ENCODE measurements at regions not wholly inside any gene's neighbourhood (a gene's known extent, or its start where the extent isn't known, plus 50 kb on each side); places are given as distances from the start of the nearest gene placed in this dataset.

DNA sequence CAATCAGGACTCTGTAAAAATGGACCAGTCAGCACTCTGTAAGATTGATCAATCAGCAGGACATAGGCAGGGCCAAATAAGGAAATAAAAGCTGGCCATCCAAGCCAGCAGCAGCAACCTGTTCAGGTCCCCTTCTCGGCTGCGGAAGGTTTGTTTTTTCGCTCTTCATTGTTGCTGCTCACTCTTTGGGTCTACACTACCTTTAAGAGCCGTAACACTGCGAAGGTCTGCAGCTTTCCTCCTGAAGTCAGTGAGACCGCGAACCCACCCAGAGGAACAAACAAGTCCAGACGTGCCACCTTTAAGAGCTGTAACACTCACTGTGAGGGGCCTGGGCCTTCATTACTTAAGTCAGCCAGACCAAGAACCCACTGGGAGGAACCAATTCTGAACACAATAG lies 223.2 kb upstream of the EXOC2 start:
- no peak overlapping the region for H3K4me3 ChIP-seq
- no peaks in the 10 kb centered on the region for H3F3A ChIP-seq (ENCODE audit: insufficient read depth)
- no peaks in the 10 kb centered on the region for H3K9me3 ChIP-seq (ENCODE audit: low read depth)
- peaks cover 6% of the 10 kb centered on the region; the same call in 1 of the 2 replicates for H3K27me3 ChIP-seq (replicated peaks; ENCODE audit: insufficient read depth)
- no peak for DNase-seq
- no peak overlapping the region for H3K4me2 ChIP-seq (ENCODE audit: unreplicated experiment)
- H3K4me1 ChIP-seq (ENCODE audit: insufficient read depth) = no peaks in the 10 kb centered on the region
- H3K9me2 ChIP-seq (ENCODE audit: insufficient read depth) = no peaks in the 10 kb centered on the region
- H4K20me1 ChIP-seq (ENCODE audit: insufficient read depth) = no peaks in the 10 kb centered on the region
- in situ Hi-C loops (cut with MboI) = loop anchor here (25.0 kb wide), 1 partner anchor 471 kb away; the partner anchor contains the start of gene FOXF2
- H2AFZ ChIP-seq = no peak overlapping the region
- TF ChIP-seq EZH2 (IDR thresholded peaks at IDR 0.05; ENCODE audit: insufficient read depth, poor library complexity, severe bottlenecking) (no peak), EZH2phosphoT487 (IDR thresholded peaks at IDR 0.05; ENCODE audit: insufficient read depth, low read depth) (no peak)
- no peaks in the 10 kb centered on the region for H3K79me2 ChIP-seq (ENCODE audit: insufficient read depth)
- H3K9ac ChIP-seq = no peak overlapping the region
- no peaks in the 10 kb centered on the region for H3K36me3 ChIP-seq (ENCODE audit: low read depth)
- no peak overlapping the region for H3K27ac ChIP-seq
- WGBS, 2 experiments (ENCODE audit: low coverage in 1 of 2, low lambda C conversion rate in 2 of 2, missing lambda C conversion rate in 2 of 2) = 87 to 93% methylated on average over 8 of the region's 8 CpGs

DNA sequence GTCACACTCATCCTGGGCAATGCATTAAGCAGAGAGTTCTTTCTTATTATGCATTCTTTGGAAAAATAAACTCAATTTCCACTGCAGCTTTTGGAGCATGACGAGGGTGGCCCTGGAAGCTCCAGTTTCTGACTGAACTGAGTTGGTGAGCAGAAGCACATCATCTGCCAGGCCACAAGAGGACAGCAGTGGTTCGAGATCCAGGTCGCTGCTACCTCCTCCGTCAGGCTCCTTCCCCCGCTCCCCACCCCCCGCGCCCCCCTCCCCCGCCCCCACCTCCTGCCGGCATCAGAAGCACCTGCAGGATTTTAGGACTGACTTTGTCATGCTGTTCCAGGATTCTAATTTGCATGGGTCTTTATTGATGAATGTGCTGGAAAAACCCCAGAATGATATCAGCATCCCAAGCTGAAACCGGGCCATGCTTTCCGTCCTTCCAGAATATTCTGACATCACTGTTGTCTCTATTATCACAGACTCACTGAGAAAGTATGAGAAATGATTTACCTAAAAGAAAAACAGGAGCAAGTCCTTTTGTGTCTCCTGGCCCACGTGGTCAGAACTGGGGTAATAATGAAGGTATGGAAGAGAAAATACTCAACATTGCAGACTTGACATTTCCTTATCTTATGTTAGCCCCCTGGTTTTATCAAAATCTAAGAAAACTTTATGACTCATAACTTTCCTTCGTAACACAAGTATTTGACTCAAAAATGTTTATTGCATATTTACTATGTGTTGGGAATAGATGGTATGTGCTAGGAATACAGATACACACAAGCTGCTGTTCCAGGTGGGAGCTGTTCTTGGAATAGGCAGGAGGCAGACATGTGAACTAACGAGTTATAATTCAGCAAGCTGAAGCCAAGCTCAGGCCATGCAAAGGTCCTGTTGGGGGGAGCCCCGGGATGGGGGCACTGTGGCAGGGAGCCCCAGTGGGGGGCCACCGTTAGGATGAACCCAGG lies 220.2 kb upstream of the EXOC2 start:
- peak; percentile 67 for DNase-seq
- WGBS, 2 experiments (ENCODE audit: low coverage in 1 of 2, low lambda C conversion rate in 2 of 2, missing lambda C conversion rate in 2 of 2) = 11 to 13% methylated on average over 14 to 16 of the region's 16 CpGs
- no peak overlapping the region for H3K9ac ChIP-seq
- H4K20me1 ChIP-seq (ENCODE audit: insufficient read depth) = no peaks in the 10 kb centered on the region
- H3F3A ChIP-seq (ENCODE audit: insufficient read depth) = no peaks in the 10 kb centered on the region
- no peaks in the 10 kb centered on the region for H3K9me2 ChIP-seq (ENCODE audit: insufficient read depth)
- no peak overlapping the region for H2AFZ ChIP-seq
- H3K79me2 ChIP-seq (ENCODE audit: insufficient read depth) = no peaks in the 10 kb centered on the region
- H3K36me3 ChIP-seq (ENCODE audit: low read depth) = no peaks in the 10 kb centered on the region
- H3K9me3 ChIP-seq (ENCODE audit: low read depth) = no peaks in the 10 kb centered on the region
- in situ Hi-C loops (cut with MboI) = loop anchor here (25.0 kb wide), 1 partner anchor 474 kb away; the partner anchor contains the start of gene FOXF2
- H3K27me3 ChIP-seq (replicated peaks; ENCODE audit: insufficient read depth) = peaks cover 11% of the 10 kb centered on the region
- H3K27ac ChIP-seq = no peak overlapping the region
- TF ChIP-seq EZH2phosphoT487 (IDR thresholded peaks at IDR 0.05; ENCODE audit: insufficient read depth, low read depth) = no peak
- no peak for TF ChIP-seq EZH2 (IDR thresholded peaks at IDR 0.05; ENCODE audit: insufficient read depth, poor library complexity, severe bottlenecking)
- no peak overlapping the region for H3K4me3 ChIP-seq
- H3K4me2 ChIP-seq (ENCODE audit: unreplicated experiment) = no peak overlapping the region
- no peaks in the 10 kb centered on the region for H3K4me1 ChIP-seq (ENCODE audit: insufficient read depth)

DNA sequence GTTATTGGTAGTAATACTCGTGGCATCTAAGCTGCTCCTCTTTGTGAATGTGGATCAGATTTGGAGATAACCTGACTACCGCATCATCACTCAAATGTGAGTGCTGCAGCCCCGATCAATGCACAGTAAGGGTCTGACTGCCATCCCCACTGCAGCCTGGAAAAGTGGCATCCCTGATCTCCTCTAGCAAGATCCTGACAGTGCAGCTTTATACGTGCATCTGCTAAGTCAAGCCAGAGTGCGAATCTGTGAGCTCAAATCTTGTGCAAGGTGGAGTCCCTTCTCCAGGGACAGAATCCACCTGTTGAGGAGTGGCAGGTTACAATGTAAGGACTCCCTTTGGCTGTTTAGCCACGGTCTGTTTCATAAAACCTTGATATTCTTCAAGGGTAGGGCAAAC lies 215.0 kb upstream of the EXOC2 start:
- Histone ChIP-seq H3K9me3 (ENCODE audit: low read depth) (no peaks in the 10 kb centered on the region), H3K79me2 (ENCODE audit: insufficient read depth) (no peaks in the 10 kb centered on the region), H3K4me1 (ENCODE audit: insufficient read depth) (no peaks in the 10 kb centered on the region), H3K27ac (no peak overlapping the region), H4K20me1 (ENCODE audit: insufficient read depth) (no peaks in the 10 kb centered on the region), H3F3A (ENCODE audit: insufficient read depth) (no peaks in the 10 kb centered on the region), H2AFZ (no peak overlapping the region), H3K4me3 (no peak overlapping the region), H3K36me3 (ENCODE audit: low read depth) (no peaks in the 10 kb centered on the region), H3K9ac (no peak overlapping the region), H3K4me2 (ENCODE audit: unreplicated experiment) (no peak overlapping the region), H3K9me2 (ENCODE audit: insufficient read depth) (no peaks in the 10 kb centered on the region), H3K27me3 (replicated peaks; ENCODE audit: insufficient read depth) (peaks cover 5% of the 10 kb centered on the region)
- no peak for DNase-seq
- in situ Hi-C loops (cut with MboI) = loop anchor here (25.0 kb wide), 1 partner anchor 479 kb away; the partner anchor contains the start of gene FOXF2
- no peak for TF ChIP-seq EZH2 (IDR thresholded peaks at IDR 0.05; ENCODE audit: insufficient read depth, poor library complexity, severe bottlenecking)
- TF ChIP-seq EZH2phosphoT487 (IDR thresholded peaks at IDR 0.05; ENCODE audit: insufficient read depth, low read depth) = no peak
- WGBS, 2 experiments (ENCODE audit: low coverage in 1 of 2, low lambda C conversion rate in 2 of 2, missing lambda C conversion rate in 2 of 2) = 46 to 47% methylated on average over 6 of the region's 6 CpGs

DNA sequence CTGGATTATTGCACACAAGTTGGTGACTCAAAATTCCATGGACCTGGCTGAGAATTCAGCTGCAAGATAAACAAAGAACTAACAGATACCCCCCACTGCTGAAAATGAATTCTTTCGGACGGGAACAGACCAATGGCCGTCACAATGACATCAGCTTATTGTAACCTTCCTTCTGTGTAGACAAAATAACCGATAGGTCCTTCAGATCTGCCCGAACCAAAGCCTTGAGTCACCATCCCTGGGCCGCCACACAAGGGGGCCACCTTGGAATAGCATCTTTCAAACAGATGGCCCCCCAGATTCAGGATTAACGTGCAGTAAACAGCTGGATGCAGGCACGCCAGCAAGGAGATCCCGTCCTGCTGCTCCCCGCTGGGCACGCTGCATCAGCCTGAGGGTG lies 214.0 kb upstream of the EXOC2 start:
- Histone ChIP-seq H3K9me2 (ENCODE audit: insufficient read depth) (no peaks in the 10 kb centered on the region), H2AFZ (no peak overlapping the region), H3K36me3 (ENCODE audit: low read depth) (no peaks in the 10 kb centered on the region), H3K79me2 (ENCODE audit: insufficient read depth) (no peaks in the 10 kb centered on the region), H3K27ac (no peak overlapping the region), H3K4me3 (no peak overlapping the region), H3K9ac (no peak overlapping the region), H3F3A (ENCODE audit: insufficient read depth) (no peaks in the 10 kb centered on the region), H3K4me1 (ENCODE audit: insufficient read depth) (no peaks in the 10 kb centered on the region), H3K27me3 (replicated peaks; ENCODE audit: insufficient read depth) (peaks cover 9% of the 10 kb centered on the region), H3K4me2 (ENCODE audit: unreplicated experiment) (no peak overlapping the region), H4K20me1 (ENCODE audit: insufficient read depth) (no peaks in the 10 kb centered on the region), H3K9me3 (ENCODE audit: low read depth) (no peaks in the 10 kb centered on the region)
- no peak for DNase-seq
- no peak for TF ChIP-seq EZH2phosphoT487 (IDR thresholded peaks at IDR 0.05; ENCODE audit: insufficient read depth, low read depth)
- no peak for TF ChIP-seq EZH2 (IDR thresholded peaks at IDR 0.05; ENCODE audit: insufficient read depth, poor library complexity, severe bottlenecking)
- WGBS, 2 experiments (ENCODE audit: low coverage in 1 of 2, low lambda C conversion rate in 2 of 2, missing lambda C conversion rate in 2 of 2) = 85 to 89% methylated on average over 11 of the region's 11 CpGs
- in situ Hi-C loops (cut with MboI) = loop anchor here (25.0 kb wide), 1 partner anchor 480 kb away; the partner anchor contains the start of gene FOXF2

Measured in GM23248 (cell line).